ENCODE measurements at regions not wholly inside any gene's neighbourhood (a gene's known extent, or its start where the extent isn't known, plus 50 kb on each side); places are given as distances from the start of the nearest gene placed in this dataset.
"Not testable (repeated sequence)": the region's sequence is repeated elsewhere in the genome, so short reads cannot be mapped to it uniquely, and the experiment has no call there.

DNA sequence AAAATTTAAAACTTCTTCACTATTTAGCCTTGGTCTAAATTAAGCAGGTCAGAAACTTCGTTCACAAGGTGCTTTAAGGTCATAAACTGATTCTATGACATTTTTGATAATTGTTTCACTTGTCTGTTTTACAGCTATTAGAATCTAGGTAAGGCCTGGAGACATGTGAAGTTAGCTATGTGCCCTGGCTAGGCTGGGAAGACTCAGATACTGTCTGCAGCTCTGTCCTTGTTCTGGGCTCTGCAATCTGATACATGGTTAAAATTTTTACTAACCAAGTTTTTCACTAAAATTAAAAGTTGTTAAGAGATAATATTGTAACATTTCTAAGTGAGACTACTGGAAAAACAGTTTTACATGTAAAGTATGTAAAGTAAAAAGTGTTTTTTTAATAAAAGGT, 479.6 kb upstream of the EPHA6 start:
- H3K27ac Mint-ChIP-seq, result no peak overlapping the region
- POLR2A ChIA-PET, result no interaction called here
- no peaks in the 10 kb centered on the region for H3K4me1 Mint-ChIP-seq (ENCODE audit: low read depth)
- no peaks in the 10 kb centered on the region for H3K27me3 Mint-ChIP-seq (ENCODE audit: low read depth)
- CTCF ChIA-PET, result no interaction called here
- no peak for DNase-seq
- no peaks in the 10 kb centered on the region for H3K9me3 Mint-ChIP-seq (ENCODE audit: insufficient read depth)
- no peak overlapping the region for H3K4me3 Mint-ChIP-seq
- no peak for ATAC-seq
- H3K36me3 Mint-ChIP-seq (ENCODE audit: low read depth), result no peaks in the 10 kb centered on the region

DNA sequence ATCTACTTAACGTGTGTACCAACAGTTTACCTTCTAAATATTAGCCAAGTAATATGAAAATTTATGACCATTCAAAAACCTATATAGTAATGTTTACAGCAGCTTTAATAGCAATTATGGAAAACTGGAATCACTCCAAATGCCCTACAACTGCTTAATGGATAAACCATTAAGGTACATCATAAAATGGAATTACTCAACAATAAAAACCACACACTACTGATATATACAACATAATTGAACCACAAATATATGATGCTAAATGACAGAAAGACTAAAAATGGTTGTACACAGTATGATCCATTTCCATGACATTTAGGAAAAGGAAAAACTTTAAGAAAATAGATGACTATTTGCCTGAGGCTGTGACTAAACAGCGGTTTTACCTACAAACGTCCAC, 467.1 kb upstream of the EPHA6 start:
- POLR2A ChIA-PET, result no interaction called here
- DNase-seq, result no peak
- ATAC-seq, result no peak
- Mint-ChIP-seq H3K4me1 (ENCODE audit: low read depth) (no peaks in the 10 kb centered on the region), H3K9me3 (ENCODE audit: insufficient read depth) (peaks cover 14% of the 10 kb centered on the region), H3K27ac (no peak overlapping the region), H3K27me3 (ENCODE audit: low read depth) (no peaks in the 10 kb centered on the region), H3K36me3 (ENCODE audit: low read depth) (no peaks in the 10 kb centered on the region), H3K4me3 (no peak overlapping the region)
- CTCF ChIA-PET, result interaction anchor here (0.7 kb wide), 1 partner anchor 1219 kb away, joined by 3 read pairs; no protein-coding TSS in a partner anchor

- CTCF ChIA-PET, ATAC-seq: not testable (repeated sequence)
Measured at GRCh38 chr3:96351598-96351997, 462.8 kb upstream of the EPHA6 start.

DNA sequence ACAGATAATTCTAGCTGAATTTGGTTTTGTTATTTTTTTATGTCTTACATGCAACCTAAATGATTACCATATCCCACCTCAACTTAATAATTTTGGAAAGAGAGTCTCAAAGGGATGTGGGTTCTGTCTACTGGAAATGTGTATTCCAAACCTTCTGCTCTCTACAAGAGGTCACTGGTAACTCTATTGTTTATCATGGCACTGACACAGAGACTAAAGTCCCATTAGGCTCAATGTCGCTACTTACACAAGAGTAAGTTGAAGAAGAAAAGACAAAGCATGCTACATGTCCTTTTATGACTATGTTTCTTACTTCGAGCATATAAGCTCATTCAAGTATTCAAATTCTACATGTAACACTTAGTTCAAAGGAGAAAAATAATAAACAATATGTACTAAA, 460.3 kb upstream of the EPHA6 start:
- CTCF ChIA-PET, result no interaction called here
- no peak for ATAC-seq
- H3K27me3 Mint-ChIP-seq (ENCODE audit: low read depth), result no peaks in the 10 kb centered on the region
- H3K9me3 Mint-ChIP-seq (ENCODE audit: insufficient read depth), result peaks cover 10% of the 10 kb centered on the region
- no peak overlapping the region for H3K27ac Mint-ChIP-seq
- no peaks in the 10 kb centered on the region for H3K36me3 Mint-ChIP-seq (ENCODE audit: low read depth)
- DNase-seq, result no peak
- no peaks in the 10 kb centered on the region for H3K4me1 Mint-ChIP-seq (ENCODE audit: low read depth)
- POLR2A ChIA-PET, result no interaction called here
- H3K4me3 Mint-ChIP-seq, result no peak overlapping the region

More at GRCh38 chr3:96351598-96351997, 462.8 kb upstream of the EPHA6 start:
- H3K4me3 Mint-ChIP-seq; H3K4me1 Mint-ChIP-seq (ENCODE audit: low read depth); H3K27ac Mint-ChIP-seq; H3K27me3 Mint-ChIP-seq (ENCODE audit: low read depth); DNase-seq; H3K9me3 Mint-ChIP-seq (ENCODE audit: insufficient read depth); POLR2A ChIA-PET; H3K36me3 Mint-ChIP-seq (ENCODE audit: low read depth): not testable (repeated sequence)

- ATAC-seq (no peak), DNase-seq (no peak)
- Mint-ChIP-seq H3K4me1 (ENCODE audit: low read depth) (no peaks in the 10 kb centered on the region), H3K4me3 (no peak overlapping the region), H3K27ac (no peak overlapping the region), H3K9me3 (ENCODE audit: insufficient read depth) (peaks cover 12% of the 10 kb centered on the region), H3K27me3 (ENCODE audit: low read depth) (no peaks in the 10 kb centered on the region), H3K36me3 (ENCODE audit: low read depth) (no peaks in the 10 kb centered on the region)
- ChIA-PET CTCF (no interaction called here), POLR2A (no interaction called here)
Measured at GRCh38 chr3:96354742-96355141, 459.7 kb upstream of the EPHA6 start.

GRCh38 chr3:96361241-96361640, 453.2 kb upstream of the EPHA6 start:
- no peaks in the 10 kb centered on the region for H3K36me3 Mint-ChIP-seq (ENCODE audit: low read depth)
- no peak overlapping the region for H3K4me3 Mint-ChIP-seq
- H3K4me1 Mint-ChIP-seq (ENCODE audit: low read depth), result no peaks in the 10 kb centered on the region
- no peak for DNase-seq
- CTCF ChIA-PET, result no interaction called here
- no peak for ATAC-seq
- POLR2A ChIA-PET, result no interaction called here
- H3K27ac Mint-ChIP-seq, result no peak overlapping the region
- H3K27me3 Mint-ChIP-seq (ENCODE audit: low read depth), result no peaks in the 10 kb centered on the region
- peaks cover 16% of the 10 kb centered on the region for H3K9me3 Mint-ChIP-seq (ENCODE audit: insufficient read depth)

DNA sequence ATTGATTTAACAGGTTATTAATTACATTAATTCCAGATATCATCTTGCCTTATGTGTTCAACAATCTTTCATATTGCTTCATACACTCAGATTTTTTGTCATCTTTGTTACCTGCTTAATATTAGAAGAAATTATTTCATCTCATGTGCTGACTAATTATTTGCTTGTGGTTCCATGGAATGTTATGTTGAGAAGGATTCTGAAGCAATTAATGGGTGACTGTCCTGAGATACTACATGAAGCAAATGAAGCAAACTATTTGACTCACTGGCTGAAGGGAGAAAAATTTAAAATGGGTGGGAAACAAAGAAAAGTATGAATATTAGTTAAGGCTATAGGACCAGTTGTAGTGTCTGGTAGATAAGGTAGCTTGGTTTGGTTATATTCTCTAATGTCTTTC, 443.8 kb upstream of the EPHA6 start:
- ATAC-seq (no peak), DNase-seq (no peak)
- Mint-ChIP-seq H3K27me3 (ENCODE audit: low read depth) (no peaks in the 10 kb centered on the region), H3K36me3 (ENCODE audit: low read depth) (no peaks in the 10 kb centered on the region), H3K9me3 (ENCODE audit: insufficient read depth) (peaks cover 4% of the 10 kb centered on the region), H3K4me1 (ENCODE audit: low read depth) (no peaks in the 10 kb centered on the region), H3K27ac (no peak overlapping the region), H3K4me3 (no peak overlapping the region)
- ChIA-PET CTCF (no interaction called here), POLR2A (no interaction called here)

GRCh38 chr3:96410006-96410730, 404.2 kb upstream of the EPHA6 start:
- ATAC-seq, result no peak

GRCh38 chr3:96416549-96417255, 397.7 kb upstream of the EPHA6 start:
- ChIA-PET CTCF (no interaction called here), POLR2A (no interaction called here)
- no peak for DNase-seq
- Mint-ChIP-seq H3K4me3 (no peak overlapping the region), H3K27ac (no peak overlapping the region), H3K27me3 (ENCODE audit: low read depth) (no peaks in the 10 kb centered on the region), H3K36me3 (ENCODE audit: low read depth) (no peaks in the 10 kb centered on the region), H3K9me3 (ENCODE audit: insufficient read depth) (peaks cover 3% of the 10 kb centered on the region), H3K4me1 (ENCODE audit: low read depth) (no peaks in the 10 kb centered on the region)
- no peak for ATAC-seq

More at GRCh38 chr3:96410006-96410730, 404.2 kb upstream of the EPHA6 start:
- CTCF ChIA-PET, result no interaction called here
- no peak for DNase-seq
- H3K4me1 Mint-ChIP-seq (ENCODE audit: low read depth), result no peaks in the 10 kb centered on the region
- no peaks in the 10 kb centered on the region for H3K36me3 Mint-ChIP-seq (ENCODE audit: low read depth)
- H3K4me3 Mint-ChIP-seq, result no peak overlapping the region
- no peak overlapping the region for H3K27ac Mint-ChIP-seq
- peaks cover 10% of the 10 kb centered on the region for H3K9me3 Mint-ChIP-seq (ENCODE audit: insufficient read depth)
- POLR2A ChIA-PET, result no interaction called here
- H3K27me3 Mint-ChIP-seq (ENCODE audit: low read depth), result no peaks in the 10 kb centered on the region

DNA sequence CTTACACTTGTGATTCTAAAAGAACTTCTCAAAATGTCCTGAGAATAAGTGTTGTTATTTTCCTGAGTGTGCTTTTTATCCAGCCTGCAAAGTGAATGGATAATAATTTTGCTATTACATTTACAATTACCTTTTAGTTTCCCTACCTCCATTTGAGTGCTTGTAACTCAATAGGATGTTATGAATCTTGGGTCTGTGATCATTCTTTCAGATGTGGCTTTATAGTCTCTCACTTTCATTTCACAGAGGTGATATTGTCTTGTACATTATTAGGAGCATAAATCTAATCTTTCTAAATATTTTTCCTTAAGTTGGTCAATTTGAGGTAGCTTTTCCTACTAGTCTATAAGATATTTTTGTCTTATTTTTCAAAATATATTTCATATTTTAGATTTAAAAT, 386.3 kb upstream of the EPHA6 start:
- ATAC-seq (no peak), DNase-seq (no peak)
- Mint-ChIP-seq H3K4me1 (ENCODE audit: low read depth) (no peaks in the 10 kb centered on the region), H3K36me3 (ENCODE audit: low read depth) (no peaks in the 10 kb centered on the region), H3K27me3 (ENCODE audit: low read depth) (no peaks in the 10 kb centered on the region), H3K9me3 (ENCODE audit: insufficient read depth) (peaks cover 4% of the 10 kb centered on the region), H3K27ac (no peak overlapping the region), H3K4me3 (no peak overlapping the region)
- ChIA-PET CTCF (no interaction called here), POLR2A (no interaction called here)

DNA sequence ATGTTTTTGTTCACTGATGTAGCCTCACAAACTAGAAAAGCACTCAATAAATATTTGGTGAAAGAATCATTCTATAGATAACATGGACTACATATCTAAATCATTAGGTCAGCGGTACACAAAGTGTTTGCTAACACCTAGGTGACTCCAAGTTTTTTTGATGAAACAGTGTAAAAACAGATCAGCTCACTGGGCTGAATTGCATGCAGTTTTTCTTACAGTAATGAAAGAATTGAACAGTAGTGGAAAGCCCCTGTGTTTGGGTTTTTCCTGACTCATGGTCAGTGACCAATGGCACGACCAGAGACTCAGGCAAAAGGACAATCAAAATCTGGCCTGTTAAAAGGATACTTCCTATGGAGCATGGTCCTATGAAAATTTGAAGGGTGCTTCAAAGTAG, 384.3 kb upstream of the EPHA6 start:
- no peak overlapping the region for H3K27ac Mint-ChIP-seq
- CTCF ChIA-PET, result no interaction called here
- H3K9me3 Mint-ChIP-seq (ENCODE audit: insufficient read depth), result peaks cover 4% of the 10 kb centered on the region
- H3K36me3 Mint-ChIP-seq (ENCODE audit: low read depth), result no peaks in the 10 kb centered on the region
- no peak overlapping the region for H3K4me3 Mint-ChIP-seq
- ATAC-seq (no peak), DNase-seq (no peak)
- no peaks in the 10 kb centered on the region for H3K4me1 Mint-ChIP-seq (ENCODE audit: low read depth)
- H3K27me3 Mint-ChIP-seq (ENCODE audit: low read depth), result no peaks in the 10 kb centered on the region
- POLR2A ChIA-PET, result no interaction called here

DNA sequence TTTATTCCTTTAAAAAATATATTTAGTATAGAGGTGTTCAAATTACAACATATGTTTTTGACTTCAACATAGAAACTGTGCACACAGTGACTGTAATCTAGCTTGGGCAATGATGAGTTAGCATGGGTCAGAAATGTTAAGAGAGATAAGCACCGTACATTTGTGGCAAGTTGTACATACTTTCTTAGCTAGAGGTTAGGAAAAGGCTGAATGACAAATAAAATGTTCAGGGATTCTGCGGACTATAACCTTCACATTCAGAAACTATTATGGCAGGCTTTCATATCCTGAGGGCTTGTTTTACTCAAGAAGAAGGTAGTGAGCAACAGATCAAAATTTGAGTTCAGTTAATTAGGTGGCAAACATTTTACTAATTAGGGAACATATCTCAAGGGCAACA, 379.7 kb upstream of the EPHA6 start:
- no peak for DNase-seq
- Mint-ChIP-seq H3K27ac (no peak overlapping the region), H3K27me3 (ENCODE audit: low read depth) (no peaks in the 10 kb centered on the region), H3K4me3 (no peak overlapping the region), H3K4me1 (ENCODE audit: low read depth) (no peaks in the 10 kb centered on the region), H3K36me3 (ENCODE audit: low read depth) (no peaks in the 10 kb centered on the region), H3K9me3 (ENCODE audit: insufficient read depth) (no peaks in the 10 kb centered on the region)
- ATAC-seq, result no peak
- ChIA-PET POLR2A (no interaction called here), CTCF (no interaction called here)

DNA sequence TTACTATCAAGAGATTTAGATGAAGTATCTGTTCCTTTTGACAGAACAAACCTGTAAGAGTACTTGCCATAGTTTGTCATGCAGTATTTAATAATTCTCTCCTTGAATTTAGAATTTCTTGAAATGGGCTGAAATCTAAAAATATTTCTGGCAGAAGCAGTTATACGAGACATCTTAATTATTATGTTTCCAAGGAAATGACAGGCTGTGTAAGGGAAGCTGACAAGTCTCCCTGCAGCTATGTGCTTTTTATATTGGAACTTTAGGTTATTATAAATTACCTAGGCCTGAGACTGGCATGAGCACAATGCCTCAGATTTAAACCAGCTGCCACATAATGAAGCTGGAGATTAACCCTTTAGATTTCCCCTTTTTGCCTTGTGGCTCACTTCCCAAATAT, 365.0 kb upstream of the EPHA6 start:
- Mint-ChIP-seq H3K9me3 (ENCODE audit: insufficient read depth) (peaks cover 3% of the 10 kb centered on the region), H3K27me3 (ENCODE audit: low read depth) (no peaks in the 10 kb centered on the region), H3K36me3 (ENCODE audit: low read depth) (no peaks in the 10 kb centered on the region), H3K4me1 (ENCODE audit: low read depth) (no peaks in the 10 kb centered on the region), H3K27ac (no peak overlapping the region), H3K4me3 (no peak overlapping the region)
- POLR2A ChIA-PET, result no interaction called here
- ATAC-seq (no peak), DNase-seq (no peak)
- CTCF ChIA-PET, result no interaction called here

Measured in activated CD8-positive, alpha-beta T cell treated with anti-CD3 and anti-CD28 coated beads, Interleukin-2, amount 10 ng/mL, durations not matched to agents 7 days and 5 days (primary cell).